NCI-H2029 treated with DMSO at 0.1 percent for 48 hours (cell line): ENCODE measurements at regions not wholly inside any gene's neighbourhood (a gene's known extent, or its start where the extent isn't known, plus 50 kb on each side); places are given as distances from the start of the nearest gene placed in this dataset.

Source experiments
- DNase-seq: peaks from one replicate; lab custom pipeline; 2025; lab: John Stamatoyannopoulos, UW

DNA sequence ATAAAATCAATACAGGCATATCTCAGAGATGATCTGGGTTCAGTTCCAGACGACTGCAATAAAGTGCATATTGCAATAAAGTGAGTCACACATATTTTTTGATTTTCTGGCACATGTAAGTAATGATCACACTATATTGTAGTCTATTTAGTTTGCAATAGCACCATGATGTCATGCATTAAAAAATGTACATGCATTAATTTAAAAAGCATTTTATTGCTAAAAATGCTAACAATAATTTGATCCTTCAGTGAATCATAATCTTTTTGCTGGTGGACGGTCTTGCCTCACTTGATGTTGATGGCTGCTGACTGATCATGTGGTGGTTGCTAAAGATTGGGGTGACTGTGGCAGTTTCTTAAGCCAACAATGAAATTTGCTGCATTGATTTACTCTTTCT lies 511.1 kb downstream of the OTOL1 start:
- no peak for DNase-seq

DNA sequence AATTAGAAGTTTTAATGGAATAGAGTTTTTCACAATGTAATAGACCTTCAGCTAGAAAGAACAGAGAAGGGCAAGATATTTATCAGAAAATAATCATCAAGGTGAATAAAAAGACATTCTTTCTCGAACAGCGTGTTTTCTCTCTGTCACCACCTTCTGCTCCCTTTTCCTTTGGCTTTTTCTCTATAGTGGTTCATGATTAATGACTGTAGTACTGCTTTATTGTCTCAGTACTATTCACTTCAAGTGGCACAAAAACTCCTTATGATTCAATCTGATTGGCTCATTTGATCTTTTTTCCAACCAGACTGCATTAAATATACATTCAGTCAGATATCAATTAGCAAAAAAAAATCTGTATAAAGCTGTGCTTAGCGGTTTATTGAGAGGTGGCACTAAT lies 516.0 kb downstream of the OTOL1 start:
- no peak for DNase-seq

DNA sequence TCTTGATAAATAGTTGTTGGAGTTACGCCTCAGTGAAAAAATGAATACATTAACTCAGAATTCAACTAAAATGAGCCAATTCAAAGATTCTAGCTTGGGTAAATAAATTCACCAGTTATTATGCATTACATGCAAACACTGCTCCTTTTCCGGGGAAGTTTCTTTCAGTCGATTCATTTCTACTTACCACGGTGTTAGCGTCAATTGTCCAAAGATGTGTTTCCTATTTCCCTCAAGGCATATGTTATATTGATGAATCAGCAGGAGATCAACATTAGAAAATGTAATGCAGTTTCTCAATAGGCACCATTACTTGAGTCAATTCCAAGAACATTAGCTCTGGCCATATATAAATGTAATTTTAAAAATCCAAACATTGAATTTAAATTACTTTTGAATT lies 517.7 kb downstream of the OTOL1 start:
- DNase-seq, result no peak

DNA sequence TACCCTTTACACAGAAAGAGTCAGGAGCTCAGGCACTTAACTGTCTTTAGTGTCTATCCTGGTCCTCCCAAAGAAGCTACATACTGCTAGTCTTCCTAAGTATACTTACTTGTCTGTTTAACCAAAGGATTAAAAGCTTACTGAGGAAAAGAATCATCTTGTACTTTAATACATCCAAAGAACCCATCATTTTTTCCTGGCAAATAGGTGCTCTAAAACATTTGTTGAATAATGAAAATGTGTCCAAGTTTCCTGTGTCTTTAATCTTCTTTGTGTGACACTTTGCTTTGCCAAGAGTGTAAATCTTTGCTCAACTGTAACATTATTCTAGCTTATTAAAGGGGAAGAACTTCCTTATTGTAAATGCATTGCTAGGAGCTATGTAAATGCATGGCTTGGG lies 519.2 kb downstream of the OTOL1 start:
- DNase-seq, result no peak

DNA sequence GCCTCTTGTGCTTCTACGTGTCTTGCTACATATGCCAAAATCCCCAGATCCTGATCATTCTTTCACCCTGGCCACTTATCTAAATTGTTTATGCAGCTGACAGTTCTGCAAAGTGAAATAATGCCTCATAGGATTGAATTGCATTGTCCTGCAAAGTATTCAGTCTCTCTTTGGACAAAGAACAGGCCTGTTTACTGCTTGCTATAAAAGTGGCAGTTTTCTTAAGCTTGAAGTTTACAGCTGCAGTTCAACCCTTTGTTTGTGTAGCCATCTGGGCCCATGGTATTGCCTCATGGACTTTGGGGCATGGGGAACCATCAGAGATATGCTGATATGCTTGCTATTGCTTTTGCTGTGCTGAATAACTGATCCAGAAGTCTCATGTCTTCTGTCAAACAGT lies 523.2 kb downstream of the OTOL1 start:
- DNase-seq, result no peak

DNA sequence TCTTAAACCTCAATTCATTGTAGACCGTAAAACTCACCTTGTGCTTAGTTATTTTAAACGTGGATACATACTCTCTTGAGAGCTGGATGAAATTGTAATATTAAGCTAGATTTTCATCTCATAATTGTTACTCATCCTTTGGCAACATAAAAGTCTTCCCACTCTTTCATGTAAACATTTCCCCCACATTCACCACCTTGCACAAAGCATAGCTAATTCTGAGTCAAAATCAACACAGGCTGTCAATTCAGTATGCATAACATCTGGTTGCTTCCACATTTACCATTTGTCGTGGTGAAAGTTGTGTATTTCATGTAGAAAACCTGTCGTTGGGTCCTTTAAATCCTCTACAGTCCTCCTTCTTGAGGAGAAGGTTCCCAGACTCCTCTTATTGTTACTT lies 524.6 kb downstream of the OTOL1 start:
- DNase-seq, result no peak

DNA sequence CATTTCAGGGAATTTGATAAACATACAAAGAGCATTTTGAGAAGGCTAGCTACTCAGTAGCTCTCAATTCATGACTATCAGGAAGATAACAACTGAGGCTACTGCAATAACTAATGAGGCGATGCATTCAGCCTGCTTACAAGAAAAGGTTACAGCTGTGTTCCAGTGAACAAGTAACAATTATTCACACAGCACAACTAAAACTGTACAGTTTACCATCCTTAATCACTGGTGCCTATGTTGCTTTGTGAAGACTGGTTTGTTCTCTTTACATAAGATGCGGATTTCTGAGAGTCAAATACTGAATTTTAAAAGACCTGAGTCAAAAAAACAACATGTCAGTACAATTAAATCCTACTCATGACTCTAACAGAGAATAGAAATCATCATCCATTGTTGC lies 526.3 kb downstream of the OTOL1 start:
- no peak for DNase-seq

DNA sequence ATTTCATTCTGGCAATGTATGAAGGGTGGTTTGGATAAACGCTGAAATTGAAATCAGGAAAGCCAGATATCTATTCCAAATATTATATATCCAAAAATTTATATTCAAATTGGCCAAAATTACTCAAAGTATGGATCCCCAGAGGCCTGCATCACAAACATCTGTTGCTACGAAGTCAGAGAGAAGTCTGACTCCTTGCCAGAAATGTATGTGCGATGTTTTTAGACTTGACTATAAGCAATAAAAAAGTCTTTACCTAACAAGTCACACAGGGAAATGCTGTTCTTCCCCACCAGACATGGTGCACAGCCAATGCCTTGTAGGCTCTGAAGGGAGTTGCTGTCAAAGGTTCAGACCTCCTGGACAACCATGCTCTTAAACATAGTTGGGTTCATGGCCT lies 533.1 kb downstream of the OTOL1 start:
- no peak for DNase-seq

DNA sequence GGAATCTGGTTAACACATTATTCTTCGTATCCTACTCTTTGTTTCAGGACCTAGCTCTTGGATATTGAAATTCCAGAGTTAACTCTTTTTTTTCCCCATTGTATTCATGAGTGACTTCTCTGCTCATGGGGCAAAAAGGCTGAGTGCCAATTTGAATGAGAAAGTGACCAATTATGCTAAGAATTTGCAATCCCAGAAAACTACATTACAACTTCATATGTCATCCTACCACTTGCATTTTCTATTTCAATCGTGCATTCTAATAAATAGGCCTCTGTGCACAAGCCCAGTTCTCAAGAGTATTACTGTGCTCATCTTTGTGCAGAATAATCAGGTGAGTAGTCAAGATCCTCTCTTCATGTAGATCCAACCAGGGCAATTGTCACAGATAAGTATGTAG lies 537.8 kb downstream of the OTOL1 start:
- DNase-seq, result no peak

DNA sequence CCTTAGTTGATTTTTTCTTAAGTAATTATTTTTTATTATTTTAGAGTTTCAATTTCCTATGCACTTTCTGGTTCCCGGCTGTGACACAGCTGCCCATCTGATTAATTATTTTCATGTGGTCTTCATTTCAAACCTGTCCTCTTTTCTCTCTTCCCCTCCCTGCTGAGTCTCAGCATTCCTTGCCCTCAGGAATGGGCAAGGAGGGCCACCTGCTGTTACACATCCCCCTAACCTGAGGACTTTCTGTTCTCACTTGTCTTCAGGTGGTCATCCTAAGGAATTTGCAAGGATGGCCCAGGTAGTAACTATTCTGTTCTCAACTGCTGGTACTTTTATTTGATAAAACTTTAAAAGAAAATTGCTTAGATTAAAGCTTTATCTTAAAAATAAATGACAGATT lies 545.0 kb downstream of the OTOL1 start:
- no peak for DNase-seq

DNA sequence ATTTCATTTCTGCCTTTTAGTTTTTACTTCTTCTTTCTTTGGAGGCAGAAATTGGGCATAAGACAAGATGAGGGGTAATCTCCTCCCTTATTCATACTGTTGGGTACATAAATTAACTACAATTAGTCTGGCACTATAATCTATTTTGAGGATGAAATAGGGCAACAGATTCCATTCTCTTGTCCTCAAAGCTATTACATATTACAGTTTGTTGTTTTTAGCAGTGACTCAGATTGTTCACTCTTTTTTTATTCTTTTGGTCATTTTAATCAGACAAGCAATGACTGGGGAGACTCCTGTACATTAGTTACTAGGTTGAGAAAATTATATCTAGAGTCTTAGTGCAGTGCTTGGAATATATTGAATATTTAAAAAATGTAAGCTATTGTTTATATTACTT lies 556.0 kb downstream of the OTOL1 start:
- DNase-seq, result no peak

DNA sequence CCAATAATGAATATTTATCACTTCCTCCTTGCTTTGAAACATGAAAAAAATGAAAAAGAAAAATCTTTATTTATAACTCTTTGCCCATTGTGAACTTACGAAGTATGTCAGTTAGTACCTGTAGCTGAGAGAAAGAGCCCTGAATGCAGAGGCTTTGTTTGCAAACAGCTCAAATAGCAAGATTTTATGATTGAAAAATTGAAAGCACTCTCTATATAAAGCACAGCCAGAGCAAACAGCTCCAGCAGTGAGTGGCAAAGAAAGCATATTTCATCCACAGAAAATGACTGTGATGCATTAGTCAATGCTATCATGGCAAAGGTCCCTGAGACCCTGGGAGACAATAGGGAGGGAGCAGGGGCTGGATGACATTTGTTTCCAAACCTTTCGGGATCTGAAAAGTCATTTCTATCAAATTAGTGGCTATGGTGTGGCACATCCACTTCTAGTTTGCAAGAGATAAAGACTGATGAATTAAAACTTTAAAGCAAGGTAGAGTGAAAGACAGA lies 576.1 kb downstream of the OTOL1 start:
- DNase-seq, result no peak

DNA sequence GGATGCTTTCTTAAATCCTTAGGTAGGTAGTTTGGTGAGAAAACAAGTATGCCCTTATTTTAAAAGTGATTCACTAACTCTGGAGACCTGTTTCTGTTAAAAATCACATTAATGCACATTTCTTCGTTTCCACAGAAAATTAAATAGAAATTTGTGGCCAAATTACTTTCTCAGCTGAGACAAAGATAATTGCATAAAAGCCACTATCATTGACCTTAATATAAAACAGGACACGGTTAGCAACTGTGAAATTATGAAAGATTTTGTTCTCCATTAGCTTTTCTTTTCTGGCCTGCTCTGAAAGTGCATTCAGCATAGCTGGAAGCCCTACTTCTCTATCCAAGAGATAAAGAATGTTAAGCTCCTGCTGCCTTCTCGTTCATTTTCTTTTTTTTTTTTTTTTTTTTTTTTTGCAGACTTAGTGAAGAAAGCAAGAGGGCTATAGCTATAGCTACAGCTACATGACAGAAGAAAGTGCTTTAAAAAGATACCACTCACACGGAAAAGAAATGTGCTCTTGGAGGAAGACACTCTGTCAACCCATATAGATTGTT lies 576.9 kb downstream of the OTOL1 start:
- no peak for DNase-seq

DNA sequence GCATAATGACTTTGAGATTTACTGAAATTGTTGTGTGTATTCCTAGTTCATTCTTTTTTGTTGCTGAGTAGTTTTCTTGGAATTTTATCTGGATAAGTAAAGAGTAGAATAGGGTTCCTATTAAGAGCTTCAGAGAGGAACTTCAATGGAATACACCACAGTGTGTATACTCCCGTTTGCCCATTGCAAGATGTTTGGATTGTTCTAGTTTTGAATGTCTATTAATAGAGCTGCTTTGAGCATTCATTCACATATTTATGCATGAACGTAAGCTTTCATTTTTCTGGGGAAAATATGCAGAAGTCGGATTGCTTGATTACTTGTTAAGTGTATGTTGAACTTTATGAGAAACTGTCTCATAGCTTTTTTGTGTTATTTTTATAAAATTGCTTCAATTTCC lies 580.5 kb downstream of the OTOL1 start:
- DNase-seq, result no peak

DNA sequence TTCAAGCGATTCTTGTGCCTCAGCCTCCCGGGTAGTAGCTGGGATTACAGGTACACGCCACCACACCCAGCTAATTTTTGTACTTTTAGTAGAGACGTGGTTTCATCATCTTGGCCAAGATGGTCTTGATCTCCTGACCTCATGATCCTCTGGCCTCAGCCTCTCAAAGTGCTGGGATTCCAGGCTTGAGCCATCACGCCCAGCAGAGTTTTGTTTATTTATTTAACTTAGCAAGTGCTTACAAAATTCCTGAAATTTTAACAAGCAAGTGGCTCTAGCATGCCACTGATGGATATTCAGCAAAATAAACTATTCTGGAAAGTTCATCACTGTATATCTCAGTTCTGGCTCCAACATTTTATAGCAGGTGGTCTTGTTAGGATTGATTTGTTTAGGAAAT lies 585.9 kb downstream of the OTOL1 start:
- DNase-seq, result no peak

DNA sequence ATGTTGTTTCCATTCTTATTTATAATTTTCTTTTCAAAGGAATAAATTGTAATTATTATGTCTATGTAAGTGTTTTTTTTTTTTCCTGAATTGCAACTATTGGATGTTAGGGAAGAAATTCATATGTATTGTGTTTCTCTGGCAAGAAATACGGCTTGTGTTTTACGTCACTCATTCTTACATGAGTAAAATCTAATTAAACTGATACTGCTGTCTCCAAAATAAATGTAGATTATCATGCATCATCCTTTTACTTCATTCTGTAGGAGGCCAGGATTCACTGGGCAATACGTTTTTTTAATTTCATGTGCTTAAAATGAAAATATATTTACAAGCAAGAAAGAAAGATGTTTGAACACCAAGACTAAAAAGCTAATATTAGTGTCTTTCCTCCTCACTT lies 590.8 kb downstream of the OTOL1 start:
- DNase-seq, result no peak

DNA sequence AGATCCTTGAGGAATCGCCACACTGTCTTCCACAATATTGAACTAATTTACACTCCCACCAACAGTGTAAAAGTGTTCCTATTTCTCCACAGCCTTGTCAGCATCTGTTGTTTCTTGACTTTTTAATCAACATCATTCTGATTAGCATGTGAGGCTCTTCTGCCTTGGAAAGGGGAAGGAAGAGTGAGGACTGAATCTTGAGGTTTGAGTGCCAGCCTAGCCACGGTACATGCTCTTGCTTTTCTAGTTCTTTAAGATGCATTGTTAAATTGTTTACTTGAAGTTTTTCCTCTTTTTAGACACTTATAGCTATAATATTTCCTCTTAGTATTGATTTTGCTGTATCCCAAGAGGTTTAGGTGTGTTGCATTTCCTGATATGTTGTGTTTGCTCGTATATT lies 596.1 kb downstream of the OTOL1 start:
- DNase-seq, result no peak

DNA sequence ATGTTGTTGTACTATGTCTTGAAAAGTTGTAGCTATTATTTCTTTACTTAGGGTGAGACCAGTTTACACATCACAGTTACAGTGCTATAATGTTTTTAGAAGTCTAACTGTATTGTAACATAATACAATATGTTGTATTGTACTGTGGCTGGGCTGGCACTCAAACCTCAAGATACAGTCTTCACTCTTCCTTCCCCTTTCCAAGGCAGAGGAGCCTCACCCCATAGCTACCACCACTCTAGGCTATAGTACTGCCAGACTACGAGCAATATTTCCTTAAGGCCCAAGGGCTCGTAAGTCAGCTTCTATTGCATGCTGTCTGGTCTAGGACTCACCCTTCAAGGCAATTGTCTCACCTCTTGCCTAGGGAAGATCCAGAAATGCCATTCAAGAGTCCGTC lies 597.7 kb downstream of the OTOL1 start:
- DNase-seq, result no peak

DNA sequence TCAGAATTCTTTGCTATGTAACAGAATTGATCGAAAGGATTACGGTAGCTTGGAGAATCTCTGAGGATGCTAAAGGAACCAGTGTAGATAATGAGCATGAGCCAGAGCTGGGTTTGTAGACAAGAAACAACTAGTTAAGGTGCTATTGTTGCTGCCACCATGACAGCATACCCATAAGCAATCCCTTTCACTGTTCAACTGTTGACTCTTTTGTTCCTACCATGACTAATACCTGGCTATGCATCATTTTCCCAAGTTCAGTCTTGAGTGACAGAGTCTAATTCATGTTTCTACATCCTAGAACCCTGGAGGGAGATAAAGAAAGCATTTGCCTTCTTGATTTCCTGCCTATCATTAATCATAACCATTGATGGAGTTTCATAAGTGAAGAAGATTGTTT lies 600.3 kb downstream of the OTOL1 start:
- no peak for DNase-seq

DNA sequence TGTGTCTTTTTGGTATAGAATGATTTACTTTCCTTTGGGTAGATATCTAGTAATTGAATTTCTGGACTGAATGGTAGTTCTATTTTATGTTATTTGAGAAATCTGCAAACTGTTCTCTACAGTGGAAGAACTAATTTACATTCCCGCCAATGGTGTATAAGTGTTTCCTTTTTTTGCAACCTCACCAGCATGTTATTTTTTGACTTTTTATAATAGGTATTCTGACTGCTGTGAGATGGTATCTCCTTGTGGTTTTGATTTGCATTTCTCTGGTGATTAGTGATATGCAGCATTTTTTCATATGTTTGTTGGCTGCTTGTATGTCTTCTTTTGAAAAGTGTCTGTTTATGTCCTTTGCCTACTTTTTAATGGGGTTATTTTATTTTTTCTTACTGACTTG lies 607.2 kb downstream of the OTOL1 start:
- no peak for DNase-seq

DNA sequence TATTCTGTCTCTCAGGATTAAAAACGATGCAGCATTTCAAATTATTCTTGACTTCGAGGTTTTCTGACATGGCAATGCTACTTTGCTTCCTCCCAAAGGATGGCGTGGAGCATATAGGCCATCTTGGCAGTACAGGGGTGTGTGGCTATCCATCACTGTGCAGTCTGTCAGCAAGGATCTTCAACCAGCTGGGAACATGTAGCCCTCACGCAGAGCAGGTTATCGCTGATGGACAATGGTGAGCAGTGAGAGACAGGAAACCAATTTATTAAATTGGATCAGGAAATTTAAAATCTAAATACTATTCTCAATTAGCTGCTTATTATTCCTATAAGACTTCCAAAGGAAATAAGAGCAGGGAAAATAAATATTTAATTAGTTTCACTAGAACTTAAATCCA lies 615.3 kb downstream of the OTOL1 start:
- no peak for DNase-seq

DNA sequence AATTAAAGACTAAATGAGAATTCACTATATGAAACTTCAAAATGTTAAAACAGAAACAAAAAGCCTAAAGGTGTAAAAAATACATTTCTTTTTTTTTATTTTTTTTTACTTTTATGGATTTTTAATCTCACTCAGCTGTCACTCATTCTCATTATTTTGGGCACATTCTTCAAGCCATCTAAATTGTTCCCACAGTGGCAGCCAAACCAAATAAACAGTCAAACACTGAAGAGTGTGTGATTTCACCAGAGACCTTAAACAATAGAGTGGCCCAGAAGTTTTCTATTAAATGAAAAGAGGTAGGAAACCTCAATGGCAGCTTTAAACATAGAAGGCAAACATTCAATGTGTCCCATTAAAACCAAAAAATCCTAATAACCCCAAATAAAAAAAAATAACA lies 616.1 kb downstream of the OTOL1 start:
- no peak for DNase-seq

DNA sequence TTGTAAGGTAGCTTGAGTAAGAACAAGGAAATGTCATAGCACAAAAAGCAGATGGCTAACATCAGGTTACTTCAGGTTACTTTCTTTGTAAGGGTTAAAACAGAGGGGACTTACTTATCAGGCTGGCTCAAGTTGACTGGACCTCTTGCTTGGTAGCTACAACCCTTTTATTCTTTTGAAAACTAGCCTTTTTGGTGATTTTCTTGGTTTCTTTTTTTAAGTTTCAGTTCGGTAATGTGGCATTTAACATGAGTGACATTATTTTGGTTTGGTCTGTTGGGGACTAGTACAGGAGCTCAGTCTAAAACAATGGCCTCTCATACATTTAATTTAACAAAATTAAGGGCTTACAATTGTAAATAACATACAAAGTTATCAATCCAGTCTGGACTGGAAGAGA lies 621.4 kb downstream of the OTOL1 start:
- no peak for DNase-seq

DNA sequence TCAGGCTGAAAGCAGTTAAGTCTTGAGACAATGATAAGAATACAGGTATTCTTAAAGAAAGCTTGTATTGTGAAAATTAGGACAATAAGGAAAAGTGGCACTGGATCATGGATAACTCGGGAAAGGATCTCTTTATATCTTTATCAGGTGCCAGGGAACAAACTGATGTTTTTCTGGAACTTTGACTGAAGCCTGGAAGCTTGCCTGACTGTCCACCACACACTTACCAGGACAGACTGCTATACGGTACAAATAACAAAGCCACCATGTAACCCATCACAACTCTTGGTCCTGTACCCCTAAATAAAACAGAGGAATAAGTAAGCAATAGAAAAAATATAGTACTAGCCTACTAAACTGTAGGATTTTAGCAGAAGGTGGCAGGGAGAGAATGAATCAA lies 623.0 kb downstream of the OTOL1 start:
- no peak for DNase-seq

DNA sequence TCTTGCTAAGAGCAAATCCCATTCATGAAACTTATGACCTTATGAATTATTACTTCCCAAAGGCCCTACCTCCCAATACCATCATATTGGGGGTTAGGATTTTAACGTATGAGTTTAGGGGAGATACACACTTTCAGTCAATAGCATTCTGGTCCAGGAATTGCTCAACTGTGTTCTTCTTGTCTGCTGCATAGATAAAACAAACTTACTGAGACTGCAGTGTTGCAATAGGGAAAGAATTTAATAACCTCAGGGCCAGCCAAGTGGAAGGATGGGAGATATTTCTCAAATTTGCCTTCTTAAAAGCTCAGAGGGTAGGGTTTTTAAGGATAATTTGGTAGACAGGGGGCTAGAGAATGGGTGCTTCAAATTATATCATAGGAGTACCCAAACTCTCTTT lies 625.8 kb downstream of the OTOL1 start:
- no peak for DNase-seq
